ENCODE measurements at regions not wholly inside any gene's neighbourhood (a gene's known extent, or its start where the extent isn't known, plus 50 kb on each side); places are given as distances from the start of the nearest gene placed in this dataset.

GRCh38 chr3:11950576-11950975 lies 53.6 kb upstream of the SYN2 start:
- H3K27me3 ChIP-seq (ENCODE audit: control insufficient read depth, insufficient read depth, low read length) = no peaks in the 10 kb centered on the region
- Mint-ChIP-seq H3K4me3 (no peak overlapping the region), H3K4me1 (no peaks in the 10 kb centered on the region), H3K27me3 (ENCODE audit: low read depth in 2 of 2) (no peaks in the 10 kb centered on the region), H3K36me3 (no peaks in the 10 kb centered on the region), H3K27ac (no peak overlapping the region), H3K9me3 (no peaks in the 10 kb centered on the region)
- H3K36me3 ChIP-seq (ENCODE audit: control insufficient read depth, insufficient read depth, low read length) = no peaks in the 10 kb centered on the region
- H3K9me3 ChIP-seq (ENCODE audit: control insufficient read depth, insufficient read depth, low read length) = no peaks in the 10 kb centered on the region
- WGBS (ENCODE audit: insufficient coverage) = 90% methylated on average over 1 of the region's 2 CpGs
- ATAC-seq (no peak), DNase-seq (no peak)
- intact Hi-C loops (cut with micrococcal nuclease) = no loop called here
- no peak overlapping the region for H3K27ac ChIP-seq (ENCODE audit: low read length)
- TF ChIP-seq, protein P1, sequence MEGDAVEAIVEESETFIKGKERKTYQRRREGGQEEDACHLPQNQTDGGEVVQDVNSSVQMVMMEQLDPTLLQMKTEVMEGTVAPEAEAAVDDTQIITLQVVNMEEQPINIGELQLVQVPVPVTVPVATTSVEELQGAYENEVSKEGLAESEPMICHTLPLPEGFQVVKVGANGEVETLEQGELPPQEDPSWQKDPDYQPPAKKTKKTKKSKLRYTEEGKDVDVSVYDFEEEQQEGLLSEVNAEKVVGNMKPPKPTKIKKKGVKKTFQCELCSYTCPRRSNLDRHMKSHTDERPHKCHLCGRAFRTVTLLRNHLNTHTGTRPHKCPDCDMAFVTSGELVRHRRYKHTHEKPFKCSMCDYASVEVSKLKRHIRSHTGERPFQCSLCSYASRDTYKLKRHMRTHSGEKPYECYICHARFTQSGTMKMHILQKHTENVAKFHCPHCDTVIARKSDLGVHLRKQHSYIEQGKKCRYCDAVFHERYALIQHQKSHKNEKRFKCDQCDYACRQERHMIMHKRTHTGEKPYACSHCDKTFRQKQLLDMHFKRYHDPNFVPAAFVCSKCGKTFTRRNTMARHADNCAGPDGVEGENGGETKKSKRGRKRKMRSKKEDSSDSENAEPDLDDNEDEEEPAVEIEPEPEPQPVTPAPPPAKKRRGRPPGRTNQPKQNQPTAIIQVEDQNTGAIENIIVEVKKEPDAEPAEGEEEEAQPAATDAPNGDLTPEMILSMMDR (IDR thresholded peaks at IDR 0.05) = no peak
- H3K4me1 ChIP-seq (ENCODE audit: control insufficient read depth, insufficient read depth, low read length) = no peaks in the 10 kb centered on the region
- H3K4me3 ChIP-seq (ENCODE audit: low read length) = no peak overlapping the region

- Histone ChIP-seq H3K27me3 (ENCODE audit: control insufficient read depth, insufficient read depth, low read length) (no peaks in the 10 kb centered on the region), H3K4me3 (ENCODE audit: low read length) (no peak overlapping the region), H3K4me1 (ENCODE audit: control insufficient read depth, insufficient read depth, low read length) (no peaks in the 10 kb centered on the region), H3K9me3 (ENCODE audit: control insufficient read depth, insufficient read depth, low read length) (no peaks in the 10 kb centered on the region), H3K36me3 (ENCODE audit: control insufficient read depth, insufficient read depth, low read length) (no peaks in the 10 kb centered on the region), H3K27ac (ENCODE audit: low read length) (no peak overlapping the region)
- Mint-ChIP-seq H3K9me3 (no peaks in the 10 kb centered on the region), H3K4me3 (no peak overlapping the region), H3K27me3 (ENCODE audit: low read depth in 2 of 2) (no peaks in the 10 kb centered on the region), H3K4me1 (no peaks in the 10 kb centered on the region), H3K27ac (no peak overlapping the region), H3K36me3 (no peaks in the 10 kb centered on the region)
- ATAC-seq (no peak), DNase-seq (no peak)
- TF ChIP-seq, protein P1 (IDR thresholded peaks at IDR 0.05) = no peak
- WGBS (ENCODE audit: insufficient coverage) = 81% methylated on average over 4 of the region's 4 CpGs
- intact Hi-C loops (cut with micrococcal nuclease) = no loop called here
Measured at GRCh38 chr3:11953350-11953749, 50.8 kb upstream of the SYN2 start.

- intact Hi-C loops (cut with micrococcal nuclease) = no loop called here
- DNase-seq (no peak), ATAC-seq (no peak)
- WGBS (ENCODE audit: insufficient coverage) = 77% methylated on average over 6 of the region's 6 CpGs
- Histone ChIP-seq H3K4me1 (ENCODE audit: control insufficient read depth, insufficient read depth, low read length) (no peaks in the 10 kb centered on the region), H3K9me3 (ENCODE audit: control insufficient read depth, insufficient read depth, low read length) (no peaks in the 10 kb centered on the region), H3K4me3 (ENCODE audit: low read length) (no peak overlapping the region), H3K27ac (ENCODE audit: low read length) (no peak overlapping the region), H3K27me3 (ENCODE audit: control insufficient read depth, insufficient read depth, low read length) (no peaks in the 10 kb centered on the region), H3K36me3 (ENCODE audit: control insufficient read depth, insufficient read depth, low read length) (no peaks in the 10 kb centered on the region)
- TF ChIP-seq, protein P1 (IDR thresholded peaks at IDR 0.05) = no peak
- no peaks in the 10 kb centered on the region for H3K9me3 Mint-ChIP-seq
- no peaks in the 10 kb centered on the region for H3K4me1 Mint-ChIP-seq
- no peaks in the 10 kb centered on the region for H3K27me3 Mint-ChIP-seq (ENCODE audit: low read depth in 2 of 2)
- no peaks in the 10 kb centered on the region for H3K36me3 Mint-ChIP-seq
- H3K27ac Mint-ChIP-seq = no peak overlapping the region
- H3K4me3 Mint-ChIP-seq = no peak overlapping the region
Measured at GRCh38 chr3:11953778-11954177, 50.4 kb upstream of the SYN2 start.

DNA sequence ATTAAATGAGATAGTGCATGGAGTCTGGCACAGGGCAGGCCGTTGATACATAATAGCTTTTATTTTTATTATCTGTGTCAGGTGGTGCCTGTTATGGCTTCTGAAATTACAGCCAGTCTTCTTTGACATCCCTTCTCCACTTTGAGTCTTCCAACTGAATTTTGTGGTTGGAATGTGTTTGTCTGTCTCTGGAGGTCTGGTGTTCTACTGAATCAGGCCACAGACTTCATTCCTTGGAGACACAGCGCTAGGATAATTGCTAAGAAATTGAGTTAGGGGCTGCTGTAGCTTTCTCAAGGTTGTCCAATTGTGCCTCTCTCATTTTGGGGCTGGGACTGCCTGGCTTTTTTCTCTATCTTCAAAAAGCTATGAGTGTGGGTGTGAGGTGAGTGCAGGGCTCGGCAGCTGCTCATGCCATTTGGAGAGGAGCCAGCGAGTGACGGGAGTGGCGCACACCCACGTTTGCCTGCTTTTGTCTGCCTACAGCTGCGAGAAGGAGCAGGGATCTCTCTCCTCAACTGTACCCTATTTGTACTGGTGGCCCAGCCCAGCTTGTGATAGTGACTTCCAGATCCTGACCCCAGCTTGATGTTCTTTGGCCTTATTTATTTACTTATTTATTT lies 49.8 kb upstream of the SYN2 start:
- H3K27ac ChIP-seq (ENCODE audit: low read length) = no peak overlapping the region
- no peak for ATAC-seq
- no peaks in the 10 kb centered on the region for H3K4me1 Mint-ChIP-seq
- H3K36me3 Mint-ChIP-seq = no peaks in the 10 kb centered on the region
- no peak overlapping the region for H3K27ac Mint-ChIP-seq
- H3K9me3 ChIP-seq (ENCODE audit: control insufficient read depth, insufficient read depth, low read length) = no peaks in the 10 kb centered on the region
- no peaks in the 10 kb centered on the region for H3K27me3 Mint-ChIP-seq (ENCODE audit: low read depth in 2 of 2)
- intact Hi-C loops (cut with micrococcal nuclease) = no loop called here
- H3K4me3 ChIP-seq (ENCODE audit: low read length) = no peak overlapping the region
- no peaks in the 10 kb centered on the region for H3K27me3 ChIP-seq (ENCODE audit: control insufficient read depth, insufficient read depth, low read length)
- 89% methylated on average over 7 of the region's 8 CpGs for WGBS (ENCODE audit: insufficient coverage)
- H3K4me3 Mint-ChIP-seq = no peak overlapping the region
- no peak for DNase-seq
- no peaks in the 10 kb centered on the region for H3K4me1 ChIP-seq (ENCODE audit: control insufficient read depth, insufficient read depth, low read length)
- H3K36me3 ChIP-seq (ENCODE audit: control insufficient read depth, insufficient read depth, low read length) = no peaks in the 10 kb centered on the region
- no peaks in the 10 kb centered on the region for H3K9me3 Mint-ChIP-seq
- TF ChIP-seq, protein P1 (IDR thresholded peaks at IDR 0.05) = no peak

Data from natural killer cell (primary cell).